ENCODE measurements at regions not wholly inside any gene's neighbourhood (a gene's known extent, or its start where the extent isn't known, plus 50 kb on each side); places are given as distances from the start of the nearest gene placed in this dataset.

DNA sequence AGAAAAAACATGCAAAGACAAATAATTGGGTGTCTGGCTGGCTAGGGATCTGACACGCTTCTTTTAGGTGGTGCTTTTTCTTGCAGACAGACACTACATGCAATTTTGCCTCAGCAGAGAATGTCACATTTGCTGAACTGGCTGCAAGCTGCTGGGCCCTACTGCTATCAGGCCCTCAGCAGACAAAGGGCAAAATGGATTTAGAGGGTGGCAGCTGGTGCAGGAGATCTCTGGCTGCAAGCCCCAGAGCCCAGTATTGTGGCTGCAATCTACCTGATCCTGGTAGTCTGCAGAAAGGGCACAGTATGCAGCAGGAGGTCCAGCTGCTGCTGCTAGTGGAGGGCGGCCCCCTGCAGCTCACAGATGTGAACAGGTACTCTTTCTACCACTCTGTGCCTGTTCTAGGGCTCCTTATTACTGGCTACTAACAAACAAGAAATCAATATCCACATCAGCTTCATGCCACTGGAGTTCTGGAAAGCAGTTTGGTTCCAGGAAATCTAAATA, 796.7 kb upstream of the CELF4 start:
- no peak for DNase-seq (ENCODE audit: low read depth in 3 of 3, low spot score in 1 of 3)

GRCh38 chr18:38358805-38359657, 793.4 kb upstream of the CELF4 start:
- no peak for DNase-seq (ENCODE audit: low read depth in 3 of 3, low spot score in 1 of 3)

DNA sequence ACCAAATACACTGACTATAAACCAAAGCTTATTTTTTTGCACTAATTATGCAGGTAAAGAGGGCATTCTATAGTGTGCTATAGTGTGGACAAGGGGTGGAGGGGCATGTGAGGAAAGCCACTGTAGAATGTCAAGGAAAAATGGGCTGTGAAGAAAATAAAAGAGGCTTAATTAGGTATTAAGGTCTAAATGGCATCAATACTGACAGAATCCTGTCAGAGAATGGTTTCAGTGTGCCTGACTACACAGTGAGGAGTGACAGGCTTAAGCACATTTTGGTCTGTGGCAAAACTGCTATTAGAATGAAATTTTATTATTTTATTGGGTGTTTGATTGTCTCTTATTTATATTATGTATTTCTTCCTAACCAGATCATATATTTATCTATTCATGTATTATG, 787.6 kb upstream of the CELF4 start:
- no peak for DNase-seq (ENCODE audit: low read depth in 3 of 3, low spot score in 1 of 3)

GRCh38 chr18:38350141-38350540, 784.5 kb upstream of the CELF4 start:
- no peak for DNase-seq (ENCODE audit: low read depth in 3 of 3, low spot score in 1 of 3)

DNA sequence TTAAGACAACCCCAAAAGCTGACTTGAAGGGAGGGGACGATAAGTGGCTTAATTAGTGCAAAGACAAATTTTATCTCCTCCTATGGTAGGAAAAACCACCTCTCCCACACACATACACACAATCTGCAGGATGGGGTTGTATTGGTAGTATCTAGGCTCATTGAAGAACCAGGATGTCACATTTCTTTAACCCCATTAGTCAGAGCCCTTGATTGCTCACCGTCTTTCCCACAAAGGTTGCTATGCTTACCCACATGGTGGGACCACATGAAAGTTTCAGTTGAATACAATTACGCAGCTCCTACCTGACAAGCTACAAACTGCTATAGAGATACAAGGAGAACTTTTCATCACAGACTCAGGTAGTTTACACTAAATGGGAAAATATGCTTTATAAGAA, 765.0 kb upstream of the CELF4 start:
- DNase-seq (ENCODE audit: low read depth in 3 of 3, low spot score in 1 of 3) = no peak

DNA sequence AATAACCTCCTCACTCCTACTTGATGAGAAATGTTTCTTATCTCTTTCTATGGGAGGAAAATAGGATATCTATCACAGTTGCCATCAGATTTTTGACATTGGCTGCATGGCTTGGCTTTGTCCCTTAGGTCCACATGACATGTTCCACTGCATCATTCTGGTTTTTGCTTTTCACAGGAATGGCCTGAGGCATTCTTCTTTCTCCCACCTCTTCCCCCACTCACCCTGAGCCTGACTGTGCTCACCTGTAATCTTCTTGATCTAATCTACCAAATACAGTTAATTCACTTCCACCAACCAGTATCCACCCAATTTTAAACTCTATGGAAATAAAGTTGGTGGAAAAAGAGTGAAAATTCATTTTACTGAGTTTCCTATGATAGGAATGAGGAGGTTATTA, 763.5 kb upstream of the CELF4 start:
- no peak for DNase-seq (ENCODE audit: low read depth in 3 of 3, low spot score in 1 of 3)

- DNase-seq (ENCODE audit: low read depth in 3 of 3, low spot score in 1 of 3) = no peak
Observed at GRCh38 chr18:38322206-38322605, 756.6 kb upstream of the CELF4 start.

DNA sequence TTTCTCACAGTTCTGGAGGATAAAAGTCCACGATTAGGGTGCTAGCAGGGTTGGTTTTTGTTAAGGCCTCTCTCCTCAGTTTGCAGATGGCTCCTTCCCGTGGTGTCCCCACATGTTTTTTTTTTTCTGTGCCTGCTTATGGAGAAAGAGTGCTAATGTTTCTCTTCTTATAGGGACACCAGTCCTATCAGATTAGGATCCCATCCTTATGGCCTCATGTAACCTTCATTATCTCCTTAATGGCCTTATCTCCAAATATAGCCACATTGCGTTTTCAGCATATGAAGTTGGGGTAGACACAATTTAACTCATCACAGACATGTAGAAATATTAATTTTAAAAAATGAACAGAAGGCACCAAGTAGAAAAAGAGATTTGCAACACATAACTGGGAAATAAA, 755.7 kb upstream of the CELF4 start:
- no peak for DNase-seq (ENCODE audit: low read depth in 3 of 3, low spot score in 1 of 3)

DNA sequence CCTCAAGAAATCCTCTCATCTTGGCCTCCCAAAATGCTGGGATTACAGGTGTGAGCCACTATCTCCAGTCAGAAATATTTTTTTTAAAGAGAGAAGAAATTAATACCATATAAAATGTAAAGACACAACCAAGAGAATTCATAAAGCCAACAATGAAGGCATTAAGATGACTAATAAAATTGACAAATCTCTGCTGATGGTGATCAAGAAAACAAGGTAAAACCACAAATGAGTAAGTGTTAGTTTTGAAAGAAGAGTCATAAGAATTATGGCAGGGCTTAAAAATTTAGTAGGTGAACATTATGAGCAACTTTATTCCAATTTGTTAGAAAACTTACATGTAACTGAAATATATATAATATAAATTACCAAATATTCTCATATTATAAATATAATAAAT, 752.8 kb upstream of the CELF4 start:
- no peak for DNase-seq (ENCODE audit: low read depth in 3 of 3, low spot score in 1 of 3)

DNA sequence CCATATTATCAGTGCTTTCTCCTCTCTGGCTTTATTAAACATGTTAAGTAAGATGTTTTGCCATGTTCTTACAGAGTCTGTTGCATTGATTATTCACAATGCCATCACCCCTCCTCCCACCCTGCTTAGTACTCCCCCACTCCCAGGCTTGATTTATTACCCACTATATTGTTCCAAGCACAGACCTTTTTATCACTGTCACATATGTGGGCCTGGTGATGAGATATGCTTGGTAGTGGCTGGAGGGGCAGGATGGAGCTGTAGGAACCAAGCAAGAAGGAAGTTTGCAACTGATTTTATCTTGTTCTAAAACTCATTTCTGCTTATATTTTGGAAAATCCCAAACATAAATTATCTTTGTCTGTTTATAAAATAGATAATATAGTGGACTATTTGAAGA, 748.2 kb upstream of the CELF4 start:
- no peak for DNase-seq (ENCODE audit: low read depth in 3 of 3, low spot score in 1 of 3)

DNA sequence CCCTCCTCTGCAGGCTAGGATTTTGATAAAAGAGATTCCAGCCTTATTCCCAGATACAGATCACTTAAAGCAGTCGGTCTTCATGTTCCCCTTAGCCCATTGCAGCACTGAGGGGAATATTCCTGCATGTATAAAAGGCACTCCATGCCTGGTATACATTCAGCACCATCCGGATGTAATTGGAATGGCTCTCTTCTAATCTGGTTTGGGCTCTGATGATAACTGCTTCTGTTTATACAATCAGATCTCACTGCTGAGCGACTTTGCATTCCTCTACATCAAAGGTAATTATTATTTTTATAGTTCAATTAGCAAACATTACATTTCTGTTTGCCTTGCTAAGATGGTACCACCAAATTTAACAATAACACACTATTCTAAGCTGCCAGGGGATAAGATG, 746.9 kb upstream of the CELF4 start:
- DNase-seq (ENCODE audit: low read depth in 3 of 3, low spot score in 1 of 3) = no peak

- no peak for DNase-seq (ENCODE audit: low read depth in 3 of 3, low spot score in 1 of 3)
Observed at GRCh38 chr18:38310936-38311335, 745.3 kb upstream of the CELF4 start.

GRCh38 chr18:38307914-38308313, 742.3 kb upstream of the CELF4 start:
- DNase-seq (ENCODE audit: low read depth in 3 of 3, low spot score in 1 of 3) = no peak

DNA sequence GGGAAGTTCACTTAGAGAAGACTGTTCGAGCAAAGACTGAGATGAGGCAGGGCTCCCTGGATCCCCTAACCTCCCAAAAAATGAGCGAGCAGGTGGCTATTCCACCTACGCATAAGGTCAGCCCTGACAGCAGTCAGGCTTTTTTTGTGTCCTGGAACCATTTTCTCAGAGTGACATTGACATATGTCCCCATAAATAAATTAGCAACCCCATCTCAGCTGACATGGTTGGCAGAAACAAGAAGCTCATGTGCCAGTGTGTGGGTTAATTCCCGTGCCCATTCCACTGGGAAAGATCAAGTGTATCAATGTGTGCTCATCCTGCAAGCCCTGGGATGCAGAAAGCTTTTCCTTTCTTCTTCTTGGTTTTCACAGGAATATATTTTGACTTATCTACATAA, 740.4 kb upstream of the CELF4 start:
- no peak for DNase-seq (ENCODE audit: low read depth in 3 of 3, low spot score in 1 of 3)

DNA sequence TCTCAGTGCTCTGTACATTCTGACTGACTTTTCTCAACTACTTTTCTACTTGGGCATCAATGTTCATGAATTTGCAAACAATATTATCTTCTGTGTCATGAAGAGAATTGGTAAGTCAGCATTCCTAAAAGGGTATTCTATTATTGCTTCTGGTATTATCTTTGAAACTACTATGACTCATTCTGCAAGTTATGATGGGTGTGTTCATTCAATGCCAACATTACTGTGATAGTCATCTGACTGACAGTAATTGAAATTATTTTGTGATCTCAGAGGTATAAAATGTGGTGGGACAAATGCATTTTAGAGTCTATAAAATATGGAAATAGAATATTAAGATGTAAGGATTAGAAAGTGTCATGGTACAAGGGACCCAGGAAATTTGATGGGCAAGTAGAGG, 736.0 kb upstream of the CELF4 start:
- no peak for DNase-seq (ENCODE audit: low read depth in 3 of 3, low spot score in 1 of 3)

DNA sequence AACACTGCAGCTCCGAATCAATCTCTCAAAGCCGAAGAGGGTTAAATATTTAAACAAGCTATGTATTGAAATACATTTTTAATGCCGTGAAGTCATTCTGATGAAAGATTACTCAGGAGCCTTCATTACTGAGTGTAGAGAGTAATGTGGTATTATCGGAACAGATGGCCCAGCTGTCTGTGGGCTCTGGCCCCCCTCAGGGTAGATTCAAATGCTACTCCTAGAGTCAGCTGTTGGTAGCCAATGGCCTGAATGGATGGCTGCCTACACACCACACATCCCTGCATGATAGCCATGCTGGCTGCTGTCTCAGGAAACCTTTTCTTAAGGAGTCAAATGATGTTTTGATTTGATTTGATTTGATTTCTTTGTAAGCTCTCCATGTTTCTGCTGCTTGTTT, 732.3 kb upstream of the CELF4 start:
- no peak for DNase-seq (ENCODE audit: low read depth in 3 of 3, low spot score in 1 of 3)

- DNase-seq (ENCODE audit: low read depth in 3 of 3, low spot score in 1 of 3) = no peak
Observed at GRCh38 chr18:38290229-38290628, 724.6 kb upstream of the CELF4 start.

DNA sequence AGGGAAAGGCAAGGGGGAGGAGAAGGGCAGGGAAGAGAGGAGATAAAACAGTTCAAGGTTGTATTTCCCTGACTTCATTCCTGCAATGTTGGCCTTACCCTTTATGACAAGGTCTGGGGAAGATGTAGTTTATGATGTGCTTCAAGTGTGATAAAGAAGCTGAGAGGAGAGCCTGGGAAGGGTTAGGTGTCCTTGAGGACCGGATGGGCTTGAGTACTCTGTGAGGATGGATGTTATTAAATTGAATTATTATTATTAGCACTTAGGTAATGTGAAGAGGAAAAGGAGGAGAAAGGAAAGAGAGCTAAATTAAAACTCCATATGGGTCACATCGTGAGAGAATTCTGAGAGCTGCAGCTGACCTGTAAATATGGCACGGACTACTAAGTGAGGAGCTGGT, 719.4 kb upstream of the CELF4 start:
- no peak for DNase-seq (ENCODE audit: low read depth in 3 of 3, low spot score in 1 of 3)

DNA sequence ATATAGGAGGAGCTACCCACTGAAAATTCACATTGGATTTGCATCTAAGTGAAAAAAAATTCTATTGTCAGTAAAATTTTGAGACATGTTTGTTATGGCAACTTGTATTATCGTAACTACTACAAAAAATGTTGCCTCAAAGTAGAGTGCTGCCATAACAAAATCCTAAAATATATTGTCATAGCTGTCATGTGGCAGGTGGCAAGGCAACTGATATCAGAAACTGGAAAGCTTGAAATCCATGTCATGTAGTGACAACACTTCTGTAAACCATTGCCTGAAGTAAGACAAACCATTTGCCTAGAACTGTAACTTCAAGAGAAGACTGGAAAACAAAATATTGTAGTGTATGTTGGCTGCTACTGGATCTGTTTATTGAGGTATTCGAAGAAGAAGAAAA, 697.5 kb upstream of the CELF4 start:
- DNase-seq (ENCODE audit: low read depth in 3 of 3, low spot score in 1 of 3) = no peak

- no peak for DNase-seq (ENCODE audit: low read depth in 3 of 3, low spot score in 1 of 3)
Observed at GRCh38 chr18:38262661-38263060, 697.1 kb upstream of the CELF4 start.

- DNase-seq (ENCODE audit: low read depth in 3 of 3, low spot score in 1 of 3) = no peak
Observed at GRCh38 chr18:38257661-38258060, 692.1 kb upstream of the CELF4 start.

DNA sequence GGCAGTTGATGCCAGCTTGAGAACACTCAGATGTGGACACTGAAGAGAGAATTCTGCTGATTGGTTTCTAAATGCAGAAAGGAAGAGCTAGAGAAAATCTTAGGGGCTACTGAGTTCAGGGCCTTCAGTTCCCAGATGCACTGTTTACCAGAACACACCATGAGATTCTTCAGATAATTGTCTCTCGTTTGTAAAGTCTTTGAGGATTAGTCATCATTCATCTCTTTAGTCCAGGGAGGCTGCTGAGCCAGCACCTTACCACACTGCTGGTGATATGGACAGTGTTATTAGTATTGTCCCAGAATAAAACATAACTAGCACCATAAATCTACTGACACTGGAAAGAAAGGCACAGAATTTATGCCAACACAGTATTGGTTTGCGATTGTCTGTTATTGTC, 690.8 kb upstream of the CELF4 start:
- no peak for DNase-seq (ENCODE audit: low read depth in 3 of 3, low spot score in 1 of 3)

DNA sequence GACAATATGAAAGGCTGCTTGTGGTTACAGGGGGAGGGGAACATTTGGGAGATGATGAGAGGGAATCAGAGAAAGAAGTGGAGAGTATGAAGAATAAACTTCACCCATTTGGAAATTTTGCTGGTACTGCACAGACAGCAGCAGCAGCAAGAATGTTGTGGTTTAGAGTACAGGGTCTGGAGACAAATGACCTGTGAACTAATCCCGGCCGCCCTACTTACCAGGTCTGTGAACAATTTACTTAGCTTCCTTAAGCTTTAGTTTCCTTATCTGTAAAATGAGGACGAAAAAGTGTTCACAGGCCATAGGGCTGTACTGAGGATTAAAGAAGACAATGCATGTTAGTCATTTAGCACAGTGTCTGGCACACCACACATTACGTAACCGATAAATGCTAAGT, 685.4 kb upstream of the CELF4 start:
- DNase-seq (ENCODE audit: low read depth in 3 of 3, low spot score in 1 of 3) = no peak
